AG04450 (cell line): ENCODE measurements at regions not wholly inside any gene's neighbourhood (a gene's known extent, or its start where the extent isn't known, plus 50 kb on each side); places are given as distances from the start of the nearest gene placed in this dataset.

Experiments used
- CTCF ChIA-PET: fragments of 300-600, 350-600 bp; formaldehyde crosslinking; extraction: SDS; loops from one replicate; lab custom pipeline; 2022; ENCODE audit warnings: antibody characterized with exemption, inconsistent platforms; lab: Charles Lee
- POLR2A ChIA-PET: fragments of 350-600 bp; formaldehyde crosslinking; extraction: SDS; loops from one replicate; lab custom pipeline; 2021; ENCODE audit warnings: antibody characterized with exemption, inconsistent platforms; lab: Yijun Ruan, JAX
- DNase-seq: peaks from one replicate; pipeline ENCODE4 v3.0.0-alpha.2; 2011; ENCODE audit warnings: low read depth, low spot score
- H3K27ac ChIP-seq: one replicate; pipeline ENCODE4 v1.5.1; 2012; ENCODE audit warnings: low read depth, low read length, control low read depth
- H3K27me3 ChIP-seq: one replicate; pipeline ENCODE4 v1.6.0; 2012; ENCODE audit warnings: low read length; ENCODE audit not compliant: control insufficient read depth, insufficient read depth
- H3K4me3 ChIP-seq: 2 replicates; pipeline ENCODE4 v1.5.1; 2011; ENCODE audit warnings: mild to moderate bottlenecking, low read depth, low read length, control low read depth
- H3K9me3 ChIP-seq: 2 replicates; pipeline ENCODE4 v1.5.1; 2012; ENCODE audit warnings: low read length; ENCODE audit not compliant: control insufficient read depth, insufficient read depth
- CTCF ChIP-seq: IDR thresholded peaks from 2 replicates; pipeline ENCODE4 v1.5.1; 2011; ENCODE audit warnings: low read depth, low read length, control low read depth, inconsistent platforms

DNA sequence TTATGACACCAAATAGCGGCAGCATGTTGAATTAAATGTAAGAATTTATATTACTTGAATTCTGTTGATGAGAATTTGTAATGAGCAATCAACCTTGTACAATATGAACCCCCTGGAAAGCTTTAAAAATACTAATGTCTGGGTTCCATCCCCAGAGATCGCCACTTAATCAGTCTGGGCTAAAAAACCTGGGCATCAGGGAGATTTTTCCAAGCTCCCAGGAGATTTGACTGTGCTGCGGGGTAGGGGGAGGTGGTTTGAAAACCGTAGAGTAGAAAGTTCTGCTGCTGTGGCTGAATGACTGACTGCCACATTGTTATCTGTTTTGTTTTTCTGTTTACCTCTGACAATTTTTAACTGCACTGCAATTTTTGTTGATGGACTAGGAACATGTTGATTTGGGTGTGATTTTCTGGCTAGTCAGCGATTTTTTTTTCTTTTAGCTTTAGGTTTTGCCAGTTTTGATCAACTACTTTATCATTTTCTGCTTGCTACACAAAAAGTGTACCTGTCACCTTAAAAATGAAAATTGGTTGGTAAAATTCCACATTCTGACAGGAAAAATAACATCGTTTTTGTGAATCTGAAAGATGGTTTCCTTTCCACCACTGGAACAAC is 79.3 kb downstream of the PCTP start:
- ChIA-PET POLR2A (no interaction called here), CTCF (no interaction called here)
- TF ChIP-seq CTCF, result no peak
- Histone ChIP-seq H3K4me3 (no peak overlapping the region), H3K9me3 (no peaks in the 10 kb centered on the region), H3K27ac (no peak overlapping the region), H3K27me3 (no peaks in the 10 kb centered on the region)
- DNase-seq, result no peak

GRCh38 chr17:55830699-55831471 is 80.0 kb downstream of the PCTP start:
- Histone ChIP-seq H3K27me3 (no peaks in the 10 kb centered on the region), H3K9me3 (no peaks in the 10 kb centered on the region), H3K27ac (no peak overlapping the region), H3K4me3 (no peak overlapping the region)
- no peak for TF ChIP-seq CTCF
- CTCF ChIA-PET, result no interaction called here
- POLR2A ChIA-PET, result no interaction called here
- DNase-seq, result no peak

DNA sequence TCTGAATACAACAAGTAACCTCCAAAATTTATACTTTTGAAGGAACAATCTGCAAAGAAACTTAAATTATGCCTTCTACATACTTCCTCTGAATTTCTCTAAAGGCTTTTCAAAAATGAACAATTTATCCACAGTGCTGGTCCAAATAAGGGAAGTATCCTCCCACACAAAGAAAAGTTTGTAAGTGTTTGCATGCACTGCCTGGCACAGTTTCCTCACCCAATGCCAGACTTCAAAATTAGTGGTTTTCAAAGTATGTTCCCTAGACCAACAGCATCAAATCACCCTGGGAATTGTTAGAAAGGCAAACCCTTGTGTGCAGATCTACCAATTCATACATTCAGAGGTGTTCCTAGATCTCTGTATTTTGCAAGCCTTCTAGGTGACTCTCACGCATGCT is 82.5 kb downstream of the PCTP start:
- no peak for DNase-seq
- H3K9me3 ChIP-seq, result no peaks in the 10 kb centered on the region
- no peaks in the 10 kb centered on the region for H3K27me3 ChIP-seq
- H3K4me3 ChIP-seq, result no peak overlapping the region
- no peak for TF ChIP-seq CTCF
- H3K27ac ChIP-seq, result no peak overlapping the region
- CTCF ChIA-PET, result no interaction called here
- POLR2A ChIA-PET, result no interaction called here

DNA sequence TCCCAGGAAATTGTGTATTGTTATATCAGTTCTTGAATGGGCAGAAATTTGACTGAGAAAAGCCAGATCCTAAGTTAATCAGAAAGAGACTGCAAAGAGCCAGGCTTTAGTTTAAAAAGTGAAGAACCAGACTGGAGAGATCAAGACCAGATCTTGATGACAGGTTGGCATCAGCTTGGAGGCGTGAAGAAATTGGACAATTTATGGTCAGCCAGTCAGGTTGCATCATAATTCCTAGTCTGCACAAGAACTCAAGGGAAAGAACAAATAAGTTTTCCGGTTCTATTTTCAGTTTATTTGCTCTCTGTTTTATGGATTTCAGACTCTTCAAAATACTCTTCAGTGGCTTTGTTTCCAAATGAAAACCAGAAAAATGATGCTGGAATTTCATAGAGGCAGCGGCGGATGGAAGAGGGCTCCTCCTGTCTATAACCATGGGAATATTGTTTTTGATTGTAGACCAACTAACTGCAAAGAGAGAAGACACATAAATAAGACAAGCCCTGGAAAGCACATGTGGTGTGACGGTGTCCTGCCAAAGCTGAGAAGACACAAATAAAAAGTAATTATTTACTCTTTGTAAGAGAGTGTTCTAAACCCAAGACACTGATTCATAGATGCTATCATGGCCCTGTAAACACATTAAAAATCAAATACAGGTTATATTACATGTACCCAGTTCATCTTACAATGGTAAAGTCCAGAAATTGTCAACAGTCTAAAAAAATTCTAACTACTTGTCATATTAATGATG is 91.7 kb downstream of the PCTP start:
- Histone ChIP-seq H3K27me3 (peaks cover 2% of the 10 kb centered on the region), H3K27ac (no peak overlapping the region), H3K4me3 (no peak overlapping the region), H3K9me3 (no peaks in the 10 kb centered on the region)
- no peak for DNase-seq
- TF ChIP-seq CTCF, result no peak
- CTCF ChIA-PET, result no interaction called here
- POLR2A ChIA-PET, result no interaction called here

- POLR2A ChIA-PET, result no interaction called here
- Histone ChIP-seq H3K27ac (no peak overlapping the region), H3K9me3 (no peaks in the 10 kb centered on the region), H3K27me3 (peaks cover 2% of the 10 kb centered on the region), H3K4me3 (no peak overlapping the region)
- CTCF ChIA-PET, result interaction anchor here (1.0 to 1.1 kb wide), 2 partner anchors 22 to 476 kb away, joined by 3 read pairs; no protein-coding TSS in a partner anchor
- DNase-seq, result no peak
- no peak for TF ChIP-seq CTCF
Observed at GRCh38 chr17:55843785-55844184, 92.9 kb downstream of the PCTP start.
